Activated naive CD8-positive, alpha-beta T cell treated with anti-CD3 and anti-CD28 coated beads, Interleukin-2, amount 50 U/mL, for 24 hours (primary cell): ENCODE measurements at regions not wholly inside any gene's neighbourhood (a gene's known extent, or its start where the extent isn't known, plus 50 kb on each side); places are given as distances from the start of the nearest gene placed in this dataset.
A peak's percentile ranks its signal among the peaks of the same experiment; 100 is the strongest.
"Not testable (repeated sequence)": the region's sequence is repeated elsewhere in the genome, so short reads cannot be mapped to it uniquely, and the experiment has no call there.

ENCODE experiments used
- ATAC-seq: fragments of 150-1000 bp; cut with Tn5 transposase; one replicate; pipeline ENCODE4 v1.10.0; 2021
- DNase-seq: peaks from one replicate; pipeline ENCODE4 v3.0.0; 2021
- H3K27ac Mint-ChIP-seq: one replicate; pipeline ENCODE4 v1.8.0; 2021; ENCODE audit warnings: mild to moderate bottlenecking, mixed read lengths
- H3K27me3 Mint-ChIP-seq: one replicate; pipeline ENCODE4 v1.8.0; 2021; ENCODE audit warnings: mixed read lengths
- H3K36me3 Mint-ChIP-seq: one replicate; pipeline ENCODE4 v1.8.0; 2021; ENCODE audit warnings: low read depth, mixed read lengths
- H3K4me1 Mint-ChIP-seq: one replicate; pipeline ENCODE4 v1.8.0; 2021; ENCODE audit warnings: mixed read lengths
- H3K4me3 Mint-ChIP-seq: one replicate; pipeline ENCODE4 v1.8.0; 2021; ENCODE audit warnings: mild to moderate bottlenecking, moderate library complexity, mixed read lengths
- H3K9me3 Mint-ChIP-seq: one replicate; pipeline ENCODE4 v1.8.0; 2021; ENCODE audit warnings: mixed read lengths

DNA sequence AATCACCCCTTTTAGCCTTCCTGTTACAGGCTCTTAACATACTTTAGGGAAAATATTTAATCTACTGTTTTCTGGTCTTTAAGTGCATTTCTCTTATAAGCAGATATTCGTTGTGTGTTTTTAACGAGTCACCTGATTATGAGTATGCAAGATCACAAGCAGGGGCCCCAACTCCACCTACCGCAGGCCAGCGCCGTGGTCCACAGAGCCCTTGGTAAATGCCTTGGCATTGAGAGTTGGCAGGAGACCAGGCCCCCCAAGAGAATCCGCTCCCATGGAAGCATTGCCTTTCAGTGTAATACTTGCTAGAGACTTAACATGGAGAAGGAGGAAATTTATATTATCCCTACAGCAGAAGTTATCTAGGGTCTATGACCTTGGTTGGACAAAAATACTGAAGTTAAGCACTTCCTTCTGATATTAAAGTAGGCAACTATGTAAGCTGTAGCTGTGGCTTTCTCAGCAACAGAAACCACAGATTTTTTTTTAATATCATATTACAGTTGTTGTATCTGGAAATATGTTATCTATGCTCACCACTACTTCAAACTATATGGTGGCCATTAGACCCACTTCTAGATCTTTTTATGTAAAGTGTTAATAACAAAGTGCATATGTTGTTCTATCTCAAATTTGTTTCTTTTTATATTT, 241.8 kb upstream of the MGAT5 start:
- no peak overlapping the region for H3K27ac Mint-ChIP-seq
- no peaks in the 10 kb centered on the region for H3K4me1 Mint-ChIP-seq
- no peaks in the 10 kb centered on the region for H3K27me3 Mint-ChIP-seq
- no peak overlapping the region for H3K4me3 Mint-ChIP-seq
- ATAC-seq, result no peak
- no peaks in the 10 kb centered on the region for H3K36me3 Mint-ChIP-seq
- H3K9me3 Mint-ChIP-seq, result no peaks in the 10 kb centered on the region
- DNase-seq, result no peak

DNA sequence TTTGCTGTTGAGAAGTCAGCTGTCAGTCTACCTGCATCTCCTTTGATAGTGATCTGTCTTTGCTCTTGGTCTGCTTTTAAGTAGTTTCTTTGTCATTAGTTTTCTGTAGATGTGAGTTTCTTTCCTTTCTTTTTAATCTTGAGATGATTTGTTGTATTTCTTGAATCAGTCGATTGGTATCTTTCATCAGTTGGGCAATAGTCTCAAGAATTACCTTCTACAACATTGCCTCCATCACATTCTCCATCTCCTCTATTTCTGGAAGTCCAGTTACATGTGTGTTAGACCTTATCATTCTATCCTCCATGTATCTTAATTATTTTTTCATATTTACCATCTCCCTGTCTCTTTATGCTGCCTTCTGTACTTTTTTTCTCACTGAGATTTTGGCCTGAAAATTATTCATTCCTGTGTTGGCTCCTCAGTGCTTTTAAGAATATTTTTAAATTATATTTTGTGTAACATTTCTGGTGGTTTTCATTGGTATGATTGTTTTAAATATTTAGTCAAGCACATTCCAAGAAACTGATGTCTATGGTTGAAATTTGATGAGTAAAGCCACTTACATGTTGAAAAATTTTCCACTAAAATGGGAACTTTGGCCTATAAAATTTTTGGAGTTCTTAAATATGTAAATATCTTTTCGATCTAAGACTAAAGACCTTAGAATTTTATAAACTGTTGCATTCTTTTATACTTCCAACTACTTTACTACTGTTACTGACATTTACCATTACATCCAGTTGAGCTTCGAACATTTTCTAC, 239.5 kb upstream of the MGAT5 start:
- H3K4me1 Mint-ChIP-seq, result no peaks in the 10 kb centered on the region
- no peak overlapping the region for H3K4me3 Mint-ChIP-seq
- no peak for DNase-seq
- H3K27ac Mint-ChIP-seq, result no peak overlapping the region
- ATAC-seq, result no peak
- no peaks in the 10 kb centered on the region for H3K36me3 Mint-ChIP-seq
- H3K9me3 Mint-ChIP-seq, result no peaks in the 10 kb centered on the region
- H3K27me3 Mint-ChIP-seq, result no peaks in the 10 kb centered on the region

DNA sequence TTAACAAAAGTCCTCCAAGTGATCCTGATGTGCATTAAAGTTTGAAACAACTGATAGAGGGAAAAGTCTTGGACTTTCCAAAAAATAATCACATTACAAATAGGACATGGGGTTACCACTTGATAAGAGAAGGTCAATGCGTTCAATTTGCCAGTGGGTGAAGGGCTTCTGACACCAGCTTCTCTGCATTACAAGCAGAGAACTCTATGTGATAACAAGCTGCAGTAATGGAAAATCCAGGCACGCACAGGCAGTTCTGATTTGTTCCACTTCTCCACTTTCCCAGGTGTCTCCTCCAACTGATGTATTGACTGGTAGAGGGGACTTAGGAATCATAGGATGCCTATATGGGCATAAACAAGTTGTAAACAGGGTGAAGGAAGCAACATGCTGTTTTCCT, 234.0 kb upstream of the MGAT5 start:
- no peak overlapping the region for H3K4me3 Mint-ChIP-seq

DNA sequence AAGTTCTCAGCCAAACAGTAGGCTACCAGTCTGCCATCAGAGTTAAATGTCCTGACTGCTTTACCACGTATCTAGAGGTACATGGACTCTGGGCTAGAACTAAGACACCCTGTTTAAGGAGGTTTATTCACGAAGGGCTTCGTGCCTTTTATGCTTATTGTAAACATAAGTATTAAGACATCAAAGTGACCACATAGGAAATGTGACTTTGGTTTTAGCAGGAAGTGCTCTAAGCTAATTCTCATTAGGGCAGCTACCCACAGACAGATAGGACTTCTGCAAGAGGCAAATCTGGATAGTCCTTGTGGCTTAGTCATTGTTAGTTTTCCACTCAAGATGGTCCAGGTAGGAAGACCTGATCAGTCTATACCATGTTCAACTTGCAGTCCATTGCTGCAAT, 233.3 kb upstream of the MGAT5 start:
- Mint-ChIP-seq H3K27ac (no peak overlapping the region), H3K4me1 (peaks cover 19% of the 10 kb centered on the region), H3K36me3 (no peaks in the 10 kb centered on the region), H3K9me3 (no peaks in the 10 kb centered on the region), H3K27me3 (peaks cover 4% of the 10 kb centered on the region), H3K4me3 (no peak overlapping the region)
- DNase-seq (no peak), ATAC-seq (no peak)

More for the DNA sequence above, 234.0 kb upstream of the MGAT5 start:
- H3K4me1 Mint-ChIP-seq, result peaks cover 19% of the 10 kb centered on the region
- no peaks in the 10 kb centered on the region for H3K9me3 Mint-ChIP-seq
- peaks cover 4% of the 10 kb centered on the region for H3K27me3 Mint-ChIP-seq
- DNase-seq, result no peak
- H3K27ac Mint-ChIP-seq, result no peak overlapping the region
- H3K36me3 Mint-ChIP-seq, result no peaks in the 10 kb centered on the region
- no peak for ATAC-seq

DNA sequence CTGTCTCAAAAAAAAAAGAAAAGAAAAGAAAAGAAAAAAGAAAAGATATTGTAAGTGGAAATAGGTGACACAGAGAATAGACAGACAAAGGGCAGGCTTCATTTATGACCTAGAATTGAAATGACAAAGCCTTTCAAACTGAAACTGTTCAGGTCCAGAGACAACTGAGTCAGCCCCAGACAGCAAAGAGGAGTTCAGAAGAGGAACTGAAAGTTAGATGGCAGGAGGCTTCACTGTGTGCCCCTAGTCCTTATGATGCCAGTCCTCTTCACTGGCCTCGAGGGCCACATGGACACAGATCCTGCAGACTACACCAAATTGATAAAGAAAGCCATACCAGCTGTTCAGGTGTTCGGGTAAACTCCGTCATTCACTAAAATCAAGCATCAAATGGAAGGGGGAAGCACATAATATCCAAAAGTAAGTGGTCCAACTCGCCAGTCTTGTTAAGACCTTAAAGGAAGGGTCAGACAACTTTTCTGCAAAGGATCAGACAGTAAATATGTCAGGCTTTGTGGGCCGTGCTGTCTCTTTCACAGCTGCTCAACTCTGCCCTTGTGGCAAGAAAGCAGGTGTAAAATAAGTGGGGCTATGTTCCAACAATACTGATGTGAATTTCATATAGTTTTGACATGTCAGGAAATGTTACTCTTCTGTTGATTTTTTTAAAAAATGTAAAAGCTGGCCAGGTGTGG, 231.9 kb upstream of the MGAT5 start:
- no peaks in the 10 kb centered on the region for H3K9me3 Mint-ChIP-seq
- H3K4me1 Mint-ChIP-seq, result peaks cover 19% of the 10 kb centered on the region
- DNase-seq (no peak), ATAC-seq (no peak)
- H3K27ac Mint-ChIP-seq, result no peak overlapping the region
- no peaks in the 10 kb centered on the region for H3K36me3 Mint-ChIP-seq
- H3K4me3 Mint-ChIP-seq, result no peak overlapping the region
- H3K27me3 Mint-ChIP-seq, result peaks cover 14% of the 10 kb centered on the region

DNA sequence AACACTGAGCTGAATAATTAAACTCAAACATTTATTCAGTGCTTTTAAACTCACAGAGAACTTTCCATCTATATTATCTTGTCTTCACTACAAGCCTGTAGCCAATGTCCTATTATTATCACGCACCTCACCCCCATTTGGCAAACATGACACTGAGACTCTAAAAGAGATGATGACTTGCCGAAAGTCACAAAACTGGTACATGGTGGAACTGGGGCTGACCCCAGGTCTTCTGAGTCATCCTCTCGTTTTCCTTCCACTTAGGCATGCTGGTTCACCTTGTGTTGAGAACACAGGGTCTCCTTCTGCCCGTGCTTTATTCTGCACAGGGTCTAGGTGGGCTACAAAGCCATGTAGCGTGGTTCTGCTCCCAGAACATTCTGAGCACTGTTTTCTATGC, 230.0 kb upstream of the MGAT5 start:
- no peak overlapping the region for H3K4me3 Mint-ChIP-seq
- H3K9me3 Mint-ChIP-seq, result no peaks in the 10 kb centered on the region
- H3K27me3 Mint-ChIP-seq, result peaks cover 25% of the 10 kb centered on the region
- ATAC-seq (peak; percentile 15), DNase-seq (no peak)
- H3K36me3 Mint-ChIP-seq, result no peaks in the 10 kb centered on the region
- H3K4me1 Mint-ChIP-seq, result peaks cover 19% of the 10 kb centered on the region
- no peak overlapping the region for H3K27ac Mint-ChIP-seq

DNA sequence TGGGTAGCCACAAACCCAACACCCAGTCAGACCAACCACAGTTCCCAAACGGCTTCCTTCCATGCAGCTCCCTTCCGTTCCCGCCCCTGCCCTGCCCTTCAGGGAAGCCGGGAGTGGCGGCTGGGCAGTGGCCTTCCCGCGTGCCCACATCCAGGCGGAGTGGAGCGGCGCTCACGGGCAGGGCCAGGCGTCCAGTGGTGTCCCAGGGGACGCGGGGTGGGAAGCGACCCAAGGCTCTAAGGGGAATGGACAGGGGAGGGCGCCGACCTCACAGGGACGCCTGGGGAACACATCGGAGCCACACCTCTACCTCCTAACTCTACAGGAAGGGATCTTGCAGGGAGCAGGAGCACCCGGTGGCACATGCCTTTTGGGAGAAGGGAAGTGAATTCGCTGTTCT, 225.9 kb upstream of the MGAT5 start:
- Mint-ChIP-seq H3K36me3 (no peaks in the 10 kb centered on the region), H3K27me3 (peaks cover 26% of the 10 kb centered on the region), H3K9me3 (no peaks in the 10 kb centered on the region), H3K4me1 (no peaks in the 10 kb centered on the region), H3K27ac (no peak overlapping the region), H3K4me3 (no peak overlapping the region)
- no peak for DNase-seq
- no peak for ATAC-seq

DNA sequence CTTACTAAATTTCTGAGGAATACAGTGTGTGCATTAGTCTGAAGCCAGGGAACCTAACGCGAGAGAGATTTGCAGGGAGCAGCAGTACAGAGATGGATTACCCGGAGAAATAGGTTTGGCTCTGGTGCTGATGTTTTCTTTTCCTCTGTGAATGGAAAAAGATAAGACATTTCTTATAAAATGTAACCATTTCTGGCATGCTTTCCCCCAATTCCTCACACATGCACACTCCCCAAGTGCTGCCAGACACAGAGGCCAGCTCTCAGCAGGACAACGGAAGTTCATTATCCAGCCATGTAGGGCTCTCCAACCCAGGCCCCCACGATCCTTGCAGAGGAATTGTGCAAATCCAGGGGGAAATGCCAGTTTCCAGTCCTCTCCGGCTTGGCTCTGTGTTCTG, 224.5 kb upstream of the MGAT5 start:
- DNase-seq, result no peak
- Mint-ChIP-seq H3K9me3 (no peaks in the 10 kb centered on the region), H3K27ac (no peak overlapping the region), H3K4me1 (no peaks in the 10 kb centered on the region), H3K27me3 (peaks cover 27% of the 10 kb centered on the region), H3K4me3 (no peak overlapping the region), H3K36me3 (no peaks in the 10 kb centered on the region)
- no peak for ATAC-seq

DNA sequence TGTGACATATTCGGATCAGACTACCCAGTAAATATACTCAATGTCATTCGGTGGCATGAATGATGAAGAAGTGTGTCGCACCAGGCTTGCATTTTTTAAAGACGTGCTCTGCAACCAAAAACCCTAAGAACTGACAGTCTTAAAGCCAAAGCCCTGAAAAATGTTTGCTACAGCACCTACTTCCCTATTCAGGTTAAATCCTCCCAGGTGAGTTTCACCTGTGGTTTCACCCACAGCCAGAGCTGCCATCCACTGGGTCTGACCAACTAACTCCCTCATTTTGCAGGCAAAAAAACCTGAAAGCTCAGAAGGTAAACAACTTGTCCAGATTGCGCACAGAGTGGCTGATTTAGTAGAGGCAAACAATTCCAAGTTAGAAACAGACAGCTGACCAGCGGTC, 222.3 kb upstream of the MGAT5 start:
- Mint-ChIP-seq H3K27me3 (peaks cover 15% of the 10 kb centered on the region), H3K4me1 (no peaks in the 10 kb centered on the region), H3K36me3 (no peaks in the 10 kb centered on the region), H3K4me3 (no peak overlapping the region), H3K9me3 (no peaks in the 10 kb centered on the region), H3K27ac (no peak overlapping the region)
- no peak for ATAC-seq
- no peak for DNase-seq

DNA sequence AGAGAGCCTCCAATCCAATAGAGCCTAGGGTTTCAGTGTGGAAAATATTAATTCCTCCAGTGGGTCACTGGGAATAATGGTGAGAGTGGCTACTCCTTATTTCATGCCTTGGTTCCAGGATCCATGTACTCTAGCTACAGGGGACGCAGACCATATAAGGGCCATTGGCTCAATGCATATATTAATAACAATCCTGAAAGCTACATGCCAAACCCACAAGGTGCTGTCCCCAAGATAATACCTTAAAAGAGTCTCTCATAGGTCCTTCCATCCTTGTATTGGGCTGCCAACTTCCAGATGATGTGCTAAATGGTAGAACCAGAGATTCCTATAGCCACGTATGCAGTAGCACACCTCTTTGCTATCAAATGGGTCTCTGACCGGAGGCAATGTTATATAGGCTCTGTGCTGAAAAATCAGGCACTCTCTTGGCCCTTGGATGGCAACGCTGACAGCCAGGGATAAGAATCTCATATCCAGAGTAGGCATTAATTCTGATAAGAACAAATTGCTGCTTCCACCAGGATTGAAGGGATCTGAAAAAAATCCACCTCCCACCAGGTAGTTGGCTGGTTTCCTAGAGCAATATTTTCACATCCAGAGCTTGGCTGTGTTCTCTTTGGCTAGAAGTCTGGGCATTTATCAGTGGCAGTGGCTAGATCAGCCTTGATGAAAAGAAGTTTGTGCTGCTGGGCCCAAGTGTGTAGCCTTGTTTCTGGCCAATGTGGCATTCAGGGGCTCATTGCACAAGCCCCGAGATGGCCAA, 218.1 kb upstream of the MGAT5 start:
- H3K9me3 Mint-ChIP-seq, result no peaks in the 10 kb centered on the region
- peaks cover 8% of the 10 kb centered on the region for H3K4me1 Mint-ChIP-seq
- no peak overlapping the region for H3K27ac Mint-ChIP-seq
- ATAC-seq, result no peak
- no peak for DNase-seq
- no peak overlapping the region for H3K4me3 Mint-ChIP-seq
- H3K36me3 Mint-ChIP-seq, result no peaks in the 10 kb centered on the region
- peaks cover 1% of the 10 kb centered on the region for H3K27me3 Mint-ChIP-seq

DNA sequence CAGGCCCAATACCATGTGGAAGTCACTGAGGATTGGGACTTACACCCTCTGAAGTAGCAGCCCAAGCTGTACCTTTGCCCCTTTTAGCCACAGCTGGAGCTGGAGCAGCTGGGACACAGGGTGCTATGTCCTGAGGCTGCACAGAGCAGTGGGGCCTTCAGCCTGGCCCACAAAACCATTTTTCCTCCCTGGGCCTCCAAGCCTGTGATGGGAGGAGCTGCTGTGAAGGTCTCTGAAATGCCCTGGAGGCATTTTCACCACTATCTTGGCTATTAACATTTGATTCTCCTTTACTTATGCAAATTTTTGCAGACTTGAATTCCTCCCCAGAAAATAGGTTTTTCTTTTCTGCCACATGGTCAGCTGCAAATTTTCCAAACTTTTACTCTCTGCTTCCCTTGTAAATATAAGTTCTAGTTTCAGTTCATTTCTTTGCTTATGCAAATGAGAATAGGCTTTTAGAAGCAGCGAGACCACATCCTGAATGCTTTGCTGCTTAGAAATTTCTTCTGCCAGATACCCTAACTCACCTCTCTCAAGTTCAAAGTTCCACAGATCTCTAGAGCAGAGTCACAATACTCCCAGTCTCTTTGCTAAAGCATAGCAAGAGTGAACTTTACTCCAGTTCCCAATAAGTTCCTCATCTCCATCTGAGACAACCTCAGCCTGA, 213.8 kb upstream of the MGAT5 start:
- Mint-ChIP-seq H3K36me3 (no peaks in the 10 kb centered on the region), H3K4me1 (peaks cover 13% of the 10 kb centered on the region), H3K4me3 (no peak overlapping the region), H3K27ac (no peak overlapping the region), H3K9me3 (no peaks in the 10 kb centered on the region), H3K27me3 (no peaks in the 10 kb centered on the region)
- ATAC-seq (no peak), DNase-seq (no peak)

DNA sequence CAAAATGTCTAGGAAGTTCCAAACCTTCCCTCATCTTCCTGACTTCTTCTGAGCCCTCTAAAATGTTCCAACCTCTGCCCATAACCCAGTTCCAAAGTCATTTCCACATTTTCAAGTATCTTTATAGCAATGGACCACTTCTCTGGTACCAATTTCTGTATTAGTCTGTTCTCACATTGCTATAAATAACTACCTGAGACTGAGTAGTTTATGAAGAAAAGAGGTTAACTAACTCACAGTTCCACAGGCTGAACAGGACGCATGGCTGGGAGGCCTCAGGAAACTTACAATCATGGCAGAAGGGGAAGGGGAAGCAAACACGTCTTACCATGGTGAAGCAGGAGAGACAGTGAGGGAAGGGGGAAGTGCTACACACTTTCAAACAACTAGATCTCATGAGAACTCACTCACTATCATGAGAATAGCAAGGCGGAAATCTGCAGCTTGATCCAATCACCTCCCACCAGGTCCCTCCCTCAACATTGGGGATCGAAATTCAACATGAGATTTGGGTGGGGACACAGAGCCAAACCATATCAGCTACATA, 213.2 kb upstream of the MGAT5 start:
- not testable (repeated sequence) for H3K27me3 Mint-ChIP-seq, H3K9me3 Mint-ChIP-seq, H3K4me3 Mint-ChIP-seq, H3K36me3 Mint-ChIP-seq, DNase-seq, H3K27ac Mint-ChIP-seq, ATAC-seq
- H3K4me1 Mint-ChIP-seq, result peaks cover 13% of the 10 kb centered on the region

DNA sequence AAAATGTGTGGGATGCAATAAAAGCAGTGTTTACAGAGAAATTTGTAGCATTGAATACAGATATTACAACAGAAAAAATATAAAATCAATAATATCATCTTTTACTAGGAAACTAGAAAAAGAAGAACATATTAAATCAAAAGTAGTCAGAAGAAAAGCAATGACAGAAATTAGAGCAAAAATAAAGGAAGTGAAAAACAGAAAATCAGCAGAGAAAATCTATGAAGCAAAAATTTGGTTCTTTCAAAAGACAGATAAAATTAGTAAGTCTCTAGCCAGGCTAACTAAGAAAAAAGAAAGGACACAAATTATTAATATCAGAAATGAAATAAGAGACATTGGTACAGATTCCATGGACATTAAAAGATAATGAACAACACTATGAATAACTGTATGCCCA, 212.0 kb upstream of the MGAT5 start:
- Mint-ChIP-seq H3K27ac (no peak overlapping the region), H3K36me3 (no peaks in the 10 kb centered on the region), H3K27me3 (peaks cover 2% of the 10 kb centered on the region), H3K9me3 (no peaks in the 10 kb centered on the region), H3K4me1 (peaks cover 13% of the 10 kb centered on the region), H3K4me3 (no peak overlapping the region)
- no peak for ATAC-seq
- no peak for DNase-seq

DNA sequence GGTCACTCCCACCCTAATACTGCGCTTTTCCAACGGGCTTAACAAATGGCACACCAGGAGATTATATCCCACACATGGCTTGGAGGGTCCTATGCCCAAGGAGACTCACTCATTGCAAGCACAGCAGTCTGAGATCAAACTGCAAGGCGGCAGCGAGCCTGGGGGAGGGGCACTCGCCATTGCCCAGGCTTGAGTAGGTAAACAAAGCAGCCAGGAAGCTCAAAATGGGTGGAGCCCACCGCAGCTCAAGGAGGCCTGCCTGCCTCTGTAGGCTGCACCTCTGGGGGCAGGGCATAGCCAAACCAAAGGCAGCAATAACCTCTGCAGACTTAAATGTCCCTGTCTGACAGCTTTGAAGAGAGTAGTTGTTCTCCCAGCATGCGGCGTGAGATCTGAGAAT, 210.8 kb upstream of the MGAT5 start:
- not testable (repeated sequence) for H3K4me3 Mint-ChIP-seq, H3K27me3 Mint-ChIP-seq

More for the DNA sequence above, 210.8 kb upstream of the MGAT5 start:
- H3K27ac Mint-ChIP-seq, H3K9me3 Mint-ChIP-seq, ATAC-seq, H3K36me3 Mint-ChIP-seq, DNase-seq: not testable (repeated sequence)
- H3K4me1 Mint-ChIP-seq, result peaks cover 13% of the 10 kb centered on the region
